Kidney tubule cell (primary cell): ENCODE measurements at regions not wholly inside any gene's neighbourhood (a gene's known extent, or its start where the extent isn't known, plus 50 kb on each side); places are given as distances from the start of the nearest gene placed in this dataset.

Experiments
- DNase-seq: peaks from one replicate; pipeline ENCODE4 v3.0.0-alpha.2; 2018; ENCODE audit warnings: low spot score

DNA sequence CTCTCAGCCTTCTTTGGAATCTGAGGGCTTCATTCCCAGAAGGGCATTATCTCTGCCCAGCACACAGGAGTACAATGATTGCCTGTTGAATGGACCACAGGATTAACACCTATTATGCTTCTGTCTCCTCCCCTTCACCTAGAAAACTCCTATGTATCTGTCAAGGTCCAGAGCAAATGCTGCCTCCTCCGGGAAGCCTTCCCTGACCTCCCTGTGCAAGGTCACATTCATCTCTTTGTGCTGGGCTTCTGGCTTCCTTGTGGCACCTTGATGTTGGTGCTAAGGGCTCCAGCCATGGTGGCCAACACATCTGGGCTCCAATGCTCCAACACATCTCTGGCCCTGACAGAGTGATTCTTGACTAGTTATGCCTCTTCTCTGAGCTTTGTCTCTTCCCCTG lies 49.9 kb upstream of the ATP2B2 start:
- DNase-seq, result no peak

DNA sequence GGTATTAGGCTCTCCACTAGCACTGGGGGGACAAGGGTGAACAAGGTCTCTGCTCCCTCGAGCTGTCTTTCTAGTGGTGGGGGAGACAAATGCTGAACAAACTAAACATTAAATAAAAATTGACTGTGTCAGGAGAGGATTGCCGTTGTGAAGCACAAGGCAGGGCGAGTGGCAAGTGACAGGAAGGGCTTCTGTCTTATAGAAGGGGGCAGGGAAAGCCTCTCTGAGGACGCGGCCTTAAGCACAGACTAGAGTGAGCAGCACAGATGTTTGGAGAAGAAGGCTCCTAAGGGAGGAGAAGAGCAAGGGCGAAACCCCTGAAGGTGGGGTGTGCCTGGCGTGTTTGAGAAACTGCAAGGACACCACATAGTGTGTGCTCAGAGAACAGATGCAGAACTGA lies 50.9 kb upstream of the ATP2B2 start:
- DNase-seq, result no peak

DNA sequence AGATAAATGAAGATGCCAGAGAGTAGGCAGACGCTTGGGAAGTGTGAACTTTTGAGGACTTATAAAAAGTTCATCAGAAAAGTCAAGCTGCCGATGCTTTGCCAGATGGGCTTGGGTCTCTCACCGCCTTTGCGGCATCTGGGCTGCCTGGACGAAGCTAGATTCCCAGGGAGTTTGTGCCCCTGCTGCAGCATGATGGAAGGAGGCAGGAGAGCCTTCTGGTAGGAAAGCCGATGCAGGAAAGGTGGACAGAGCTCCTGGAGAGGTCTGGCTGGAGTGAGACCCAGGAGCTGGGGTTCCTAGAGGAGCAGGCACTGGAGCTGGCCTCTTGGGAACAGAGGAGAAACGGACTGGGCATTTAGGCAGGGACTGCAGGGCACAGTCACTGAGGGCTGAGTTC lies 51.9 kb upstream of the ATP2B2 start:
- DNase-seq, result no peak

DNA sequence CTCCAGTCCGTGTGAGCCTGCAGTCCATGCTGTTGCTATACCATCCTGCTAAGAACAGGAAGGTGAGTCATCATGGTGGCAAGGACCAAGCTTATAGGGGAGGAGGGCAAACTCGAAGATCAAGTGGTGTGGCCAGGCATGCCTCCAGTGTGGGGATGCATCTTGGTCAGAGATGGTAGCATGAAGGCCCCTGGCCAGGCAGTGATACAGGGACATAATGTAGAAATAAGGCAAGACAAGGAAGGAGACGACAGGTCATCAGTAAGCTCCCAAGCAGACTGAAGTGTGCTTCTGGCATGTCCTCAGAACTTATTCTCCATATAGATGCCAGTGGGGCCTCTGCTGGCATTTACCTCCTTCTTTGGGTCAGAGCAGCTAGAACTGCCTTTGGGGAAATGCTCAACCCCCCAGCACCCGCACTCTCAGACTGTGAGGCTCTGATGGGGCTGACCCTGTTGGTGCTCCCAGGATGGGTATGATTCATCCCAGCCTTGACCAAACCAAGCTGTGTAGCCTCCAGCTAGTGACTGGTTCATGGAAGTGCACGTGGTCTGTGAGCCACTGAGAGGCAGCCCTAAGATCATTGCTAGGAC lies 52.5 kb upstream of the ATP2B2 start:
- peak; percentile 23 for DNase-seq

DNA sequence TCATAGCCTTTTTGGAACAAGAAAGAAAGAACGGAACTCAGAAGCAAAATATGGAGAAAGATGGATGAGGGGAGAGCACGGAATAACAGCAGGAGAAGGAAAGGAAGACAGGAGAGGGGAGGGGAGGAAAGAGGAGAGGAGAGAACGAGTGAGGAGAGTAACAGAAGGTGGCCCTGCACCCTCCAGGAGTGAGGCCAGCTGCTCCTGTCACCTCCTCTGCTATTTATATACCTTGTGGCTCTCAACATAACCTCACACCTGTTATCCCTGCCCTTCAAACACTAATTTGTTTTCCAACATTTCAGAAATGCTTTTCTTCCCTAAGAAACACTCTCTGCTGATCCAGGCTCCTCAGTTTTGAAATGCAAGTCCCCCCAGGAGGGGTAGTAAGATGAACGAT lies 53.4 kb upstream of the ATP2B2 start:
- DNase-seq, result no peak

DNA sequence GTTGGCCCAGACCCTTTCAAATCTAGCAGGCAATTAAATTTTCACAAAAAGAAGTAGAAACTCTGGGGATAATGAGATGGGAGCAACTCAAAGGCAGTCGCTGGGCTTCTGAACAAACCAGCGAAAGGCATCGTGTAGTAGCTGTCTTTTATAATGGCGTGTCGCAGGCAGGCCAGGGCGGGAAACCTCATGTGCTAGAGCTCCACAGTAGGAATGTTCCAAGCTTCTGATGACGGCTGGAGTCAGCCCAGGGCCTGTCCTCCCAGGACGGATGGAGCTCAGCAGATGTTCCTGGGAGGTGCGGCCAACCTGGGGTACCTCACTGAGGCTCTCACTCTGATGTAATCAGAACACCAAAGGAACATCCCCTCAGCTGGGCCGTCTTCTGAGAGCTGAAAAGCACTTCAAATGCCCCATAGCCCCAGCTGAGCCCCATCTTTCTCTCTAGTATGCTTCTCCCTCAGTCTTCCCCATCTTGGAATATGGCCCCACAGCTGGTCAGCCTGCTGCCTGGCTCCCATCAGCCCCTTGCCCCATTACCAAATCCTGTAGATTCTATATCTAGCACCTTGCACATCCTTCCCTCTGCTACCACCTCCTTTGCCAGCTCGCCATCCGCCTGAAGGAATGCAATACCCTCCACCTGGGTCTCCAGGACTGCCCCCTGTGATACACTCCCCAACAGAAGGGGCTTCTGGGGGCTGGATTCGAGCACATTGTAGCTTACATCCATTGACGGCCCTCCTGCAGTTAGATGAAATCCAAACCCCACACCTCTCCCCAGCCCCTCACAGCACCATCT lies 54.9 kb upstream of the ATP2B2 start:
- DNase-seq, result no peak

DNA sequence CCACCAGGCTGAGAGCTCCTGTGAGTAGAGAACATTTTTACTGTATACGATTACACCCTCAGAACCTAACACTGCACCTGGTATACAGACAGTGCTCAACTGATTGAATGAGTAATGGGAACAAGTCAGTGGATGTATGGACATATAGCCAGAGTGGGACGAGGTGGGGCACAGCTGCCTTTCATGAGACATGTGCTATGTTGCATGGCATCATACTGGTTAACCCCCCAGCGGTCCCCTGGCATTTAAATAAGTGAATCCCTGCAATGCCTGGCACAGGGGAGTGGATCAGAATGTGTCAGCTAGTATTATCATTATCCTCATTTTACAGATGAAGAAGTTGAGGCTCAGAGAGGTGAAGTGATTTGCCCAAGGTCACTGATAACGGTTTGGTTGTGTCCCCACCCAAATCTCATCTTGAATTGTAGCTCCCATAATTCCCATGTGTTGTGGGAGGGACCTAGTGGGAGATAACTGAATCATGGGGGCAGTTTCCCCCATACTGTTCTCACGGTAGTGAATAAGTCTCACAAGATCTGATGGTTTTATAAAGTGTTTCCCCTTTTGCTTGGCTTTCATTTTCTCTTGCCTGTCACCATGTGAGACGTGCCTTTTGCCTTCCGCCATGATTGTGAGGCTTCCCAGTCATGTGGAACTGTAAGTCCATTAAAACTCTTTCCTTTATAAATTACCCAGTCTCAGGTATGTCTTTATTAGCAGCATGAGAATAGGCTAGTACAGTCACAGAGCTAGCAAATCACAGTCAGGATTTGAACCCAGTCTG lies 56.0 kb upstream of the ATP2B2 start:
- DNase-seq, result no peak

DNA sequence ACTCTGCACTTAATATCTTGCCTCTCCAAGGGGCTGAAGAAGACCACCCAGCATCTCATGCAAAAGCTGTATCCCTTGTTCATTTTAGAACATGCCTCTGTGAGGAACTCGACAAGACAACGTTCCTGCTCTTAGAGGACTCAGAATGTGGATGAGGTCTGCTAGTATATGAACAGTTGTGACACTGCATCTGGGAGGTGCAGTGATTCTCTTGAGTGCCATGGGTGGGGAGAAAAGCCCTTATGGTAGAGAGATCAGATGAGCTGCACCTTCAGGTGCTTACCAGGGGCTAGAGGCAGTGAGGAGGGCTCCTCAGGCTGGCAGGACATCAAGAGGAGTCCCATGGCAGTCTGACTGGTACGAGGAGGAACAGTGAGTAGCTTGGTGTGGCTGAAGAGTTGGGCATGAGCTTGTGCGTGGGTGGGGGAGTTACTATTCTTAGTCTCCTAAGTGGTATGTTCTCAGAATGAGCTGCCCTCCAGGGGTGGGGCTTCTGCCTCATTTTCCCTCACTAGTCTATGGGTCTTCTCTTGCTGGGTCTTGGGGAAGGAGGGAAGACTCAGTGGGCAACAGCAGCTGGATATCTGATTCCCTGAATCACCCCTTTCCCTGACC lies 56.7 kb upstream of the ATP2B2 start:
- DNase-seq, result no peak

DNA sequence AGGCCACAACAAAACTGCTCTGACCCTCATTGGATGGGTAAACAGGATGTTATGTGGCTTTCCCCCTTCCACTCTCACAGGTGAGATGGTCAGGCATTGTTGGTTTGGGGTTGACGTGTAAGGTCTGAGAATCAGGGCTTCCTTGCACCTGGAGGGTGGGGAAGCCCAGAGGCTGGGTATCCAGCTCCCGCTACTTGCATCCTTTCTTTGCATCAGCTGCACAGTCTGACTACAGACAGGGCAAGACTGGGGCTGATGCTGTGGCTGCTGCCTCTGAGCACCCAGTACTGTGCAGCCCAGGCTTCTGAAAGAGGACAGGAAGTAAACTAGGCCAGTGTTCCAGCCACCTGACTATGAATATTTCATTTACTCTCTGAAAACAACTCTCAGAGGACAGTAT lies 58.0 kb upstream of the ATP2B2 start:
- DNase-seq, result no peak

DNA sequence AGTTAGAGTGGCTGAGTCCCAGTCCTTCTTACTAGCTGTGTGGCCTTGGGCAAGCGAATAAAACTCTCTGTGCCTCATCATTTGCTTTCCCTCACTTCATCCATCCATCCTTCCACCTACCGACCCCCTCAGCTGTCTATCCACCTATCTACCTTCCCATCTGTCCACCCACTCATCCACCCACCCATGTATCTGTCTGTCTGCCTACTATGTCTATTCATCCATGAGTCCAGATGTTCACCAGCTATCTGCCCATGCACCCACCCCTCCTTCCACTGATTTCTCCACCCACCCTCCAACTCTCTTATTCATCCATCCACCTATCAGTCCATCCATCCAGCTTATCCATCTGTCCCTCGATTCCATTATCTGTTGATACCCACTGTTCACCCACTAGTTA lies 60.4 kb upstream of the ATP2B2 start:
- DNase-seq, result no peak

DNA sequence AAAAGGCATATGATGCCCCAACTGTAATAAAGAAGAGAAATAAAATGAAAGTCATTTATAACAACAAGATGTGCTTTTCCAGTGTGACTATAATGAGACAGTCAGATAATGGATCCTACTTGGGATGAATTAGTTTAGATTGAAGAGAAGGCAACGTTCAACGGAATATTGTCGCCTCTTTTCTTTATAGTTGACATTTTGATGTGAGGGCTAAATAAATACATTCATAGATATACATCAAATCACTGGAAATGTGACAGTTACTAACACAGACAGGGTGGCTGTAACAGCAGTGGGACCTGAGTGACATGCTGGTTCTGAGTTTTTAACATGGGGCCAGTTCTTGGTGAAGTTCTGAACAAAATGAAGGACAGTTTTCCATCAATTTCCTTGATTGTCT lies 61.1 kb upstream of the ATP2B2 start:
- no peak for DNase-seq

DNA sequence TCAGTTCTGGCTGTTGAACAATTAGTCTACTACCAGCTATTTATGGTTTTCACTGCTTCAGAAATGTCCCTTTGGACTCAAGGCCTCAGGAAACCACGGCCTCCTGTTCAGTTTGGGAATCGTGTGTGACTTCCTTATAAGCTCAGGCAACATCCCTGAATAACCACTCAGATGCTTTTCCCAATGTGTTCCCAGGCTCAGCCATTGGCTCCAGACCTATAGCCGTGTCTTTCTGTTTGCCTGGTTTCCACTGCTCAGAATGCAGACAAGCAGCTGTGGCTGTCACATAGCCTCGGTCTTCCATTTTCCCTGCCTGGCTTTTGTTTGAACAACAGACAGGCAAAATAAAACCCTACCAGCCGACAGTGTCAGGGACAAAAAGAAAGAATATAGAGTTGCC lies 63.2 kb upstream of the ATP2B2 start:
- no peak for DNase-seq

DNA sequence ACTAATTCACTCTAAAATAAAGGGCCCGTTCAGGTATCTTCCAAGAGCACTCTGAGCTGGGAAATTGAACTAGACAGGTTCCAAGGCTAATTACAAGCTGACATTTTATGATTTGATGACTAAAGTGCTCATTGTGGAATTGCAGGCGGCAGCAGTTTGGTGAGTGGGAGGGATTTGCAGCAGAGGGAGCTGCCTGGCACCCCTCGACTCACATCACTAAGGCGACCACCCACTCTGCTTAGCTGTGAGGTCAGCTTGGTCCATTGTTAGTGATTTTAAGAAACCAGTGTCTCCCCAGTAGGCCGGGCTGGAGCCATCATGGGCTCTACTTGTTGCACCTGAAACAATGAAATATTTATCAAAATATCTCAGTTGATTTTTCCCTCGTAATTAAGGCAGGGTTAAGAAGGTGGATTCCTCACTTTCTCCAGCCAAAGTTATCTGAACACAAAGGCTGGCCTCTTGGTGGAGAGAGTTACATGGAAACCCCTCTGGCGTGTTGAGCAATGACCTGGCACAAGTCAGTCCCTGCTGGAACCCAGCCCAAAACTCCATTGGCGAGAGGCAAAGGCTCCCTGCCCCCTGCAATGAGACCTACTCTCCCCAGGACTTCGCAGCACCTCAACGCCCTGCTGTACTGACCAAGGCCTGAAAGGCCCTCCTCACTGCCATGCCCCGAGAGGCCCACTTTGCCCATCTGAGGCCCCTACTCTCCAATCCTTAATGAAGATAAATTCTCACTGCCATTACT lies 65.0 kb upstream of the ATP2B2 start:
- DNase-seq, result no peak

DNA sequence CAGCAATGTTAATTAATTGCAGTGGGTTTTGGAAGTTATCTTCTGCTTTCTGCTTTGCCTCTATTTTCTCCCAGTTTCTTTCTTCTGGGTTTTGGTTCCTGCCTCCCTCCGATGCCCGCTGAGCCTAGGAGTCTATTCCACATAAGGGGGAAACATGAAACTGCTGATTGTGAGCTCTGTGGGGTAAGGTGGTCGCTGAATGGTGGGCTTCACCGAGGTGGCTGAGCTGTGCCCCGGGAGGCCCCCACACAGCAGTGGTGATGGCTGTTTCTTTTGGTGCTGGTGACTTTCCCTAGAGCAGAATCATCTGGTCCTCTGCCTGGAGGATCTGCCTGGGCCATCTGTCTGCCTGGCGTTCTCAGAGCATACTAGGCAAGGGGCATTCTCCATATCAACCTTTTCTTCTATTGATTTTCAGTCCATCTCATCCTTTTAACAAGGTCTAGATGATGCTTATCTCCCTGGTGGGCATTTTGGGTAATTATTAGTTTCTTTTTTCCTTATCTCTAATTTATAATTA lies 68.8 kb upstream of the ATP2B2 start:
- no peak for DNase-seq

DNA sequence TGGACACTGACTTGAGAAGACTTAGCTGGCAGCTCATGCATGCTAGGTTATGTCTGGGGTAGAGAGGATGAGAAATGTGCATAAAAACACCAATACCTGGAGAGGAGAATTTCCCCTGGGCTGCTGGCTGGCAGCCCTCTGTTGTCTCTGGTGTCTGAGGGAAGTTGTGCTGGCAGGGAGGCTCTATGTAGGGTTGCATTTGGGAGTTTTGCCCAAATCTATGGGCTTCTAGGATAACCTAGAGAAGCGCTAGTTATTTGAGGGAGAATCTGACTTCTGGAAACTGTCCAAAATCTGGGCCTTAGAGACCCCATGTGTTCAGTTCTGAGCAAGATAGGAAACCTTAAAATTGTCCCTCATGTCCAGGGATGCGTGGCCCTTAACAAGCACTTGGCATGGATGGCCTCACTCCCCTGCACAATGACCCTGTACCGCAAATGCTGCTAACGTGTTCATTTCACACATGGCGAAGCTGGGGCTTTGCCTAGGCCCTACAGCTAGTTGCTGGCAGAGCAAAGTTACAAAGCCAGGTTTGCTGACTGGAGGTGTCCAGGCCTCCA lies 70.3 kb upstream of the ATP2B2 start:
- DNase-seq, result no peak

DNA sequence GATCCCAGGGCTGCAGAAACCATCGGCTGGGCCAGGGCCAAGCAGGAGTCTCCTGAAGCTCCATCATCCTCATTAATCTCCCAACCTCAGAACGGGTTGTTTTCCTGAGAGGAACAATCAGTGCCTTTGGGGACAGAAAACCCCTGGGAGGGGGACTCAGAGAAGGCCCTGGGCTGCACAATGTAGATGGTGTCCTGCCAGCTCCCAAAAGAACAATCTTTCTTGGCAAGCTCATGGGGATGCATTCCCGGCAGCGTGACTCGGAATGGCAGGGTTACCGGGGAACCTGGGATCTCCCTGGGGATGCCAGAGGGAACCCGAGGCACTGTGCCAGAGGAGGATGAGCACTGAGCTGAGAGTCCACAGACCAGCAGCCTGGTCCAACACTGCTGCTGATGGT lies 72.1 kb upstream of the ATP2B2 start:
- no peak for DNase-seq

DNA sequence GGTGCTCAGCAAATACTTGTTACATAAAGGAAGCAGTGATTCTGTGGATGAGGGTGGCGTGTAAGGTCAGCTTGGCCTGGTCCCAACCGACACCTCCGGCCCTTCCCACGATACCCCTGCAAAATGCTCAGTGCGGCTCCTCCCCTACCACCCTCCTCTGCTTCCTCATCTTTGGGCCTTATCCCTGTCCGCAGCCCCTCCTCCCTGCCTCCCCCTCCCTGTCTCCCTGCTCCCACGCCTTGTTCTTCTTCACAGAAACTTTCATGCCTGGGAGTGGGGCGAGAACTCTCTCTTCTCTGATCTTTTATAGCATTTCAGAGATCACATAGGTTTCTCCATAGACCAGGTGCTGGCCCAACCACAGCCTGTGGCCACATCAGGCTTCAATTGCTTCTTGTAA lies 75.0 kb upstream of the ATP2B2 start:
- no peak for DNase-seq

DNA sequence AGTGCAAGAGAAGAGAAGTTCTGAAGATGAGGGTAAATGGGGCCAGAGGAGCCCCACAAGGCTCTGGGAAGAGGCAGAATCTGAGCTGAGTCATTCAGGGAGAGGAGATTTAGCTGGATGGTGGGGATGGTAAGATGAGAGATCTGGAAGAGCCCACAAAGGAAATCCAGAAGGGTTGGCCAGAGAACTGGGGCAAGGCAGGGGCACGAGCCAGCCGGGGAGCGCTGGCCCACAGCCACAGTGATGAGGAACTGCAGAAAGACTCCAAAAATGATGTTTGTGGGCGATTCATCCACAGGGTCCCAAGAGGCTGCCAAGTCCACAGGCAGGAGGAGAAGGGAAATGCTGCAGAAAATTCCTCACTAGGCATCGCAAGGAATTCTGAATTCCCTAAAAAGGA lies 75.9 kb upstream of the ATP2B2 start:
- DNase-seq, result no peak

DNA sequence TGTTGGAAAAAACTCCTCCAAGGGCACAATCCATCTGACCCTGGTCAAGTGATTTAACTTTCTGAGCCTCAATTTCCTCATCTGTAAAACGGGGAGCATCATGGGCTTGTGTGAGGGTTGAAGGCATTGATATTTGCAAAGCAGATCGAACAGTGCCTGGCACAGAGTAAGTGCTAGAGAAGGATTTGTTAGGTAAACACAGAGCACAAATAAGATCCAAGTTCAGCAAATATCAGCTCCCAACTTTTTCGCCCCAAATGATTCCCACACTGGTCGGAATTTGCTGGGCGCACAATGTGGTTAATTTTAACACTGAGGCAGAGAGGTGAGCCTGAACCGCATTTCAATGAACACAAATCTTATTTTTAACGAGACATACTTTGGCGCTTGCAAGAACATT lies 76.3 kb upstream of the ATP2B2 start:
- no peak for DNase-seq

DNA sequence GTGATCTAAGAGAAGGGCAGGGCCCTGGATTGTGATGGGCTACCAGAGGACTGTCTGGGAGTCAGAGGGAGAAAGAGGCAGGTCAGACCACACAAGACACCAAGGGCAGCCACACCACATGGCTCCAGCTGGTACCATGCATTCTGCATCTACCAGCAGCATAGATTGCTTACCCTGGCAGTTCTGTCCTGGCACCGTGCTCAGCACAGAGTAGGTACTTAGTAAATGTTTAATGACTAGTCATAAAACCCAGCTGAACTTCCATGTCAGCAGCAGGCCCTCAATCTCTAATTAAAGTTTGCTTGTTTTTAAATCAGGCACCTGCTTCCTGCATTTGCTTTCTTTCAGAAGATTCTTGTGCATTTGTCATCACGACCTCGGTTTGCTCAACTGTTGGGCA lies 77.3 kb upstream of the ATP2B2 start:
- DNase-seq, result no peak
